ENCODE measurements at regions not wholly inside any gene's neighbourhood (a gene's known extent, or its start where the extent isn't known, plus 50 kb on each side); places are given as distances from the start of the nearest gene placed in this dataset.
A peak's percentile ranks its signal among the peaks of the same experiment; 100 is the strongest.

DNA sequence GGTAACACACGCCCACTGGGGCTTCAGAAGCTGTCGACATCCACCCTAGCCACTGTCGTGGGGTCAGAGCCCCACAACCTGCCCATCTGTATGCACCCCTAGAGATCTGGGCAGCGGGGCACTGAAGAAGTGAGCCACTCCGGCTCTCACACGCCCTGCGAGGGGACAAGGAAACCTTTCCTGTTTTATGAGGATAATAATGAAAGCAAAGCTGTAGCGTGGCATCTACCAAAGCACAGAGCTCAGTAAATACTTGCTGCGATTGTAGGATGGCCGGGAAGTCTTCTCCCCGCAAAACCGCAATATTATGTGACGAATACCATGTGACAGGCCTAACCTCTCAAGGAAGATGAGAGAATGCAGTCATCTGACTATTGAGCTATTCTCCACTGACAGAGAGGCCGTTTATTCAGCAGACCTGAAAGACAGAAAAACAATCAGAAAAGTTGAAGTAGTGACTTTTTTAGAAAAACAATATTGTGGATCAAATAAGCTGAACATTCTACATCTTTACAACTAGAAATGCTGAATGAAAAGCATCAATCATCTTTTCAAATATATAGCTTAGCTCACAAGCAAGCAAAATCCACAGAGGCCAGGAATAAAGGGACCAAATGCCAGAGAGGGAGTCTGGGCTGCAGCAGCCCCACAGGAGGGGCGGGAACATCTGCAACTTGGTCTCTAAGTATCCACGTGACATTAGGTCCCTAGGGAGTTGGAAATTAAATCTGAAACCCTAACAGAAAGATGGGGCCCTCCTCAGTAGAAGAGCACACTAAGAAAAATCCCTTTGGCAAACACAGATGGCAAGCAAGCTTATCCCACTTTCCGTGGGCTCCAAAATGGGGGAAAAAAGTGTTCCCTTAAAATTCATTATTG lies 207.8 kb downstream of the TTLL2 start:
- WGBS, result 81% methylated on average over 15 of the region's 17 CpGs
- peaks cover 0 to 7% of the 10 kb centered on the region in 2 experiments for H3K27me3 ChIP-seq (ENCODE audit: control insufficient read depth in 1 of 2, insufficient read depth in 1 of 2, low read length in 2 of 2)
- H3K36me3 ChIP-seq (ENCODE audit: control insufficient read depth in 1 of 2, insufficient read depth in 2 of 2, low read depth in 1 of 2, low read length in 2 of 2), result no peaks in the 10 kb centered on the region

DNA sequence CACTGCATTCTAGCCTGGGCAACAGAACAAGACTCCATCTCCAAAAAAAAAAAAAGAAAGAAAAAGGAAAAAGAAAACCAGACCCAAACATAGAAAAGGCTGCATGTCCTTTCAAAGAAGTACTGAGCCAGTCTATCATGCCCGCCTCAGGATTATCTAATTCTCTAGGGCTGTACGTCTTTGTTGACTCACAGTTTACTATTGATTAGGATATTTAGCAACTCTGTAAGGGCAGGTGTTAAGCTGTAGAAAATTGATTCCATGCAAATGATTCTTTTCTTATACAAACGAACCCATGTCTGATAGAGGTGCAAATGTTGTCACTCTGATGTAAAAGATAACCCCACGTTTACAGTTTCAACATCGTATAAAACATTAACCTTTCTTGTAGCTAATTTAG lies 209.0 kb downstream of the TTLL2 start:
- H3K4me3 ChIP-seq (ENCODE audit: insufficient read depth in 1 of 2, low read depth in 1 of 2, low read length in 2 of 2), result no peak overlapping the region
- no peak overlapping the region for H2BK120ac ChIP-seq (ENCODE audit: low read depth, low read length)
- no peaks in the 10 kb centered on the region for H3K79me1 ChIP-seq (replicated peaks; ENCODE audit: low read length, poor library complexity, severe bottlenecking)
- peaks cover 2% of the 10 kb centered on the region for H3K4me1 ChIP-seq (ENCODE audit: control insufficient read depth, insufficient read depth, low read depth, low read length)
- no peak overlapping the region for H2AFZ ChIP-seq (ENCODE audit: low read depth, low read length)
- H4K8ac ChIP-seq (ENCODE audit: low read length), result no peak overlapping the region
- H2AK5ac ChIP-seq (ENCODE audit: low read length, severe bottlenecking), result no peak overlapping the region
- H3K27me3 ChIP-seq (ENCODE audit: control insufficient read depth in 1 of 2, insufficient read depth in 1 of 2, low read length in 2 of 2), result peaks cover 0 to 7% of the 10 kb centered on the region in 2 experiments
- H2BK15ac ChIP-seq (ENCODE audit: low read depth, poor library complexity, severe bottlenecking), result no peak overlapping the region
- no peak overlapping the region for H3K18ac ChIP-seq (ENCODE audit: low read depth in 1 of 2, low read length in 2 of 2)
- H3K9ac ChIP-seq (ENCODE audit: low read length), result no peak overlapping the region
- H3K27ac ChIP-seq (ENCODE audit: low read length, poor library complexity, severe bottlenecking), result no peak overlapping the region
- no peak overlapping the region for H3K4me2 ChIP-seq (ENCODE audit: low read length, poor library complexity, severe bottlenecking)
- no peak overlapping the region for H3K4ac ChIP-seq (ENCODE audit: low read depth in 1 of 2, low read length in 2 of 2)
- no peak for DNase-seq
- H3K23ac ChIP-seq (ENCODE audit: low read length in 2 of 2), result no peak overlapping the region
- H2BK5ac ChIP-seq (ENCODE audit: low read depth, low read length, poor library complexity, severe bottlenecking), result no peak overlapping the region
- H3K14ac ChIP-seq (ENCODE audit: low read length in 2 of 2), result no peak overlapping the region
- no peaks in the 10 kb centered on the region for H3K36me3 ChIP-seq (ENCODE audit: control insufficient read depth in 1 of 2, insufficient read depth in 2 of 2, low read depth in 1 of 2, low read length in 2 of 2)
- H3K9me3 ChIP-seq (ENCODE audit: control insufficient read depth, low read length), result peaks cover 2% of the 10 kb centered on the region
- no peak overlapping the region for H4K91ac ChIP-seq (ENCODE audit: low read length)
- H2BK12ac ChIP-seq (ENCODE audit: low read length in 2 of 2), result no peak overlapping the region
- WGBS, result 81% methylated on average over 2 of the region's 5 CpGs

More for the DNA sequence above, 207.8 kb downstream of the TTLL2 start:
- Histone ChIP-seq H2BK120ac (ENCODE audit: low read depth, low read length) (no peak overlapping the region), H3K9ac (ENCODE audit: low read length) (no peak overlapping the region), H3K4me1 (ENCODE audit: control insufficient read depth, insufficient read depth, low read depth, low read length) (peaks cover 2% of the 10 kb centered on the region), H3K4me2 (ENCODE audit: low read length, poor library complexity, severe bottlenecking) (no peak overlapping the region), H2BK12ac (ENCODE audit: low read length in 2 of 2) (no peak overlapping the region), H2AFZ (ENCODE audit: low read depth, low read length) (no peak overlapping the region), H3K18ac (ENCODE audit: low read depth in 1 of 2, low read length in 2 of 2) (no peak overlapping the region), H4K91ac (ENCODE audit: low read length) (no peak overlapping the region), H3K79me1 (replicated peaks; ENCODE audit: low read length, poor library complexity, severe bottlenecking) (no peaks in the 10 kb centered on the region), H3K14ac (ENCODE audit: low read length in 2 of 2) (no peak overlapping the region), H2BK15ac (ENCODE audit: low read depth, poor library complexity, severe bottlenecking) (peak overlapping the region; percentile 13), H3K4me3 (ENCODE audit: insufficient read depth in 1 of 2, low read depth in 1 of 2, low read length in 2 of 2) (no peak overlapping the region), H4K8ac (ENCODE audit: low read length) (no peak overlapping the region), H2AK5ac (ENCODE audit: low read length, severe bottlenecking) (no peak overlapping the region), H3K27ac (ENCODE audit: low read length, poor library complexity, severe bottlenecking) (no peak overlapping the region), H3K4ac (ENCODE audit: low read depth in 1 of 2, low read length in 2 of 2) (no peak overlapping the region), H2BK5ac (ENCODE audit: low read depth, low read length, poor library complexity, severe bottlenecking) (no peak overlapping the region), H3K23ac (ENCODE audit: low read length in 2 of 2) (no peak overlapping the region), H3K9me3 (ENCODE audit: control insufficient read depth, low read length) (peaks cover 2% of the 10 kb centered on the region)
- peak; percentile 51 for DNase-seq

GRCh38 chr6:167537816-167538215 lies 212.9 kb downstream of the TTLL2 start:
- H2BK12ac ChIP-seq (ENCODE audit: low read length in 2 of 2), result no peak overlapping the region
- H4K91ac ChIP-seq (ENCODE audit: low read length), result no peak overlapping the region
- H3K14ac ChIP-seq (ENCODE audit: low read length in 2 of 2), result no peak overlapping the region
- no peak for DNase-seq
- peaks cover 2% of the 10 kb centered on the region for H3K9me3 ChIP-seq (ENCODE audit: control insufficient read depth, low read length)
- no peak overlapping the region for H2AFZ ChIP-seq (ENCODE audit: low read depth, low read length)
- H3K18ac ChIP-seq (ENCODE audit: low read depth in 1 of 2, low read length in 2 of 2), result no peak overlapping the region
- H3K4me3 ChIP-seq (ENCODE audit: insufficient read depth in 1 of 2, low read depth in 1 of 2, low read length in 2 of 2), result no peak overlapping the region
- no peak overlapping the region for H3K4ac ChIP-seq (ENCODE audit: low read depth in 1 of 2, low read length in 2 of 2)
- no peak overlapping the region for H3K4me2 ChIP-seq (ENCODE audit: low read length, poor library complexity, severe bottlenecking)
- no peak overlapping the region for H2BK15ac ChIP-seq (ENCODE audit: low read depth, poor library complexity, severe bottlenecking)
- H2AK5ac ChIP-seq (ENCODE audit: low read length, severe bottlenecking), result no peak overlapping the region
- H3K27ac ChIP-seq (ENCODE audit: low read length, poor library complexity, severe bottlenecking), result no peak overlapping the region
- WGBS, result 67% methylated on average over 2 of the region's 2 CpGs
- H3K9ac ChIP-seq (ENCODE audit: low read length), result no peak overlapping the region
- H2BK120ac ChIP-seq (ENCODE audit: low read depth, low read length), result no peak overlapping the region
- no peaks in the 10 kb centered on the region for H3K27me3 ChIP-seq (ENCODE audit: control insufficient read depth in 1 of 2, insufficient read depth in 1 of 2, low read length in 2 of 2)
- H4K8ac ChIP-seq (ENCODE audit: low read length), result no peak overlapping the region
- H2BK5ac ChIP-seq (ENCODE audit: low read depth, low read length, poor library complexity, severe bottlenecking), result no peak overlapping the region
- H3K4me1 ChIP-seq (ENCODE audit: control insufficient read depth, insufficient read depth, low read depth, low read length), result no peaks in the 10 kb centered on the region
- no peaks in the 10 kb centered on the region for H3K36me3 ChIP-seq (ENCODE audit: control insufficient read depth in 1 of 2, insufficient read depth in 2 of 2, low read depth in 1 of 2, low read length in 2 of 2)
- H3K79me1 ChIP-seq (replicated peaks; ENCODE audit: low read length, poor library complexity, severe bottlenecking), result no peaks in the 10 kb centered on the region
- H3K23ac ChIP-seq (ENCODE audit: low read length in 2 of 2), result no peak overlapping the region

DNA sequence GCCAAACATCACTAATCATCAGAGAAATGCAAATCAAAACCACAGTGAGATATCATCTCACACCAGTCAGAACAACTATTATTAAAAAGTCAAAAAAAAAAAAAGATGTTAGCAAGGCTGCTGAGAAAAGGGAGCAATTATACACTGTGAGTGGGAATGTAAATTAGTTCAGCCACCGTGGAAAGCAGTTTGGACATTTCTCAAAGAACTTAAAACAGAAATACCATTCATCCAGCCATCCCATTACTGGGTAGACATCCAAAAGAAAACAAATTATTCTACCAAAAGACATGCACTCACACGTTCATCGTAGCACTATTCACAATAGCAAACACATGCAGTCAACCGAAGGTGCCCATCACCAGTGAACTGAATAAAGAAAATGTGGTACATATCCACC lies 213.9 kb downstream of the TTLL2 start:
- Histone ChIP-seq H3K79me1 (replicated peaks; ENCODE audit: low read length, poor library complexity, severe bottlenecking) (no peaks in the 10 kb centered on the region), H3K9ac (ENCODE audit: low read length) (no peak overlapping the region), H3K27me3 (ENCODE audit: control insufficient read depth in 1 of 2, insufficient read depth in 1 of 2, low read length in 2 of 2) (no peaks in the 10 kb centered on the region), H2BK12ac (ENCODE audit: low read length in 2 of 2) (no peak overlapping the region), H2BK120ac (ENCODE audit: low read depth, low read length) (no peak overlapping the region), H3K4me1 (ENCODE audit: control insufficient read depth, insufficient read depth, low read depth, low read length) (peaks cover 4% of the 10 kb centered on the region), H2BK15ac (ENCODE audit: low read depth, poor library complexity, severe bottlenecking) (no peak overlapping the region), H3K4me3 (ENCODE audit: insufficient read depth in 1 of 2, low read depth in 1 of 2, low read length in 2 of 2) (no peak overlapping the region), H2BK5ac (ENCODE audit: low read depth, low read length, poor library complexity, severe bottlenecking) (no peak overlapping the region), H2AFZ (ENCODE audit: low read depth, low read length) (no peak overlapping the region), H3K36me3 (ENCODE audit: control insufficient read depth in 1 of 2, insufficient read depth in 2 of 2, low read depth in 1 of 2, low read length in 2 of 2) (no peaks in the 10 kb centered on the region), H4K91ac (ENCODE audit: low read length) (no peak overlapping the region), H3K23ac (ENCODE audit: low read length in 2 of 2) (no peak overlapping the region), H3K9me3 (ENCODE audit: control insufficient read depth, low read length) (peaks cover 2% of the 10 kb centered on the region), H3K4ac (ENCODE audit: low read depth in 1 of 2, low read length in 2 of 2) (no peak overlapping the region), H2AK5ac (ENCODE audit: low read length, severe bottlenecking) (no peak overlapping the region), H4K8ac (ENCODE audit: low read length) (no peak overlapping the region), H3K27ac (ENCODE audit: low read length, poor library complexity, severe bottlenecking) (no peak overlapping the region), H3K4me2 (ENCODE audit: low read length, poor library complexity, severe bottlenecking) (no peak overlapping the region), H3K18ac (ENCODE audit: low read depth in 1 of 2, low read length in 2 of 2) (no peak overlapping the region), H3K14ac (ENCODE audit: low read length in 2 of 2) (no peak overlapping the region)
- no peak for DNase-seq
- WGBS, result 89% methylated on average over 3 of the region's 4 CpGs

Data from mesenchymal stem cell (in vitro differentiated cells and primary cell).